ENCODE measurements at regions not wholly inside any gene's neighbourhood (a gene's known extent, or its start where the extent isn't known, plus 50 kb on each side); places are given as distances from the start of the nearest gene placed in this dataset.

DNA sequence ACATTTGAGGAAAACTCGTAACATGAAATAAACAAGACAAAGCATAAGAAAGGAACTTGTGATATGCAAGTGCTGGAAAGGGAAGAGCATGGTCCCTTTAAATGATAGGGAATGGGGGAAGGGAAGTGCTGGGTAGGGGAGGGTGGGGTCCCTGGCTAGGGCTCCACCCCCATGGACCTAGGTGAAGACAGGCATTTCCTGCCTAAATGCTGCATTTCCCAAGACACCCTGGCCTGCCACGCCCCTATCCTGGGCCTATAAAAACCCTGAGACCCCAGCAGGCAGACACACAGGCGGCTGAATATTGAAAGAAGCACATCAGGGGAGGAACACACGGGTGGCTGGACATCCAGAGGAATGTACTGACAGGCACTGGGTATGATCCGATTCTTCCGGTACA lies 499.9 kb downstream of the ZEB2 start:
- TF ChIP-seq, protein P1, sequence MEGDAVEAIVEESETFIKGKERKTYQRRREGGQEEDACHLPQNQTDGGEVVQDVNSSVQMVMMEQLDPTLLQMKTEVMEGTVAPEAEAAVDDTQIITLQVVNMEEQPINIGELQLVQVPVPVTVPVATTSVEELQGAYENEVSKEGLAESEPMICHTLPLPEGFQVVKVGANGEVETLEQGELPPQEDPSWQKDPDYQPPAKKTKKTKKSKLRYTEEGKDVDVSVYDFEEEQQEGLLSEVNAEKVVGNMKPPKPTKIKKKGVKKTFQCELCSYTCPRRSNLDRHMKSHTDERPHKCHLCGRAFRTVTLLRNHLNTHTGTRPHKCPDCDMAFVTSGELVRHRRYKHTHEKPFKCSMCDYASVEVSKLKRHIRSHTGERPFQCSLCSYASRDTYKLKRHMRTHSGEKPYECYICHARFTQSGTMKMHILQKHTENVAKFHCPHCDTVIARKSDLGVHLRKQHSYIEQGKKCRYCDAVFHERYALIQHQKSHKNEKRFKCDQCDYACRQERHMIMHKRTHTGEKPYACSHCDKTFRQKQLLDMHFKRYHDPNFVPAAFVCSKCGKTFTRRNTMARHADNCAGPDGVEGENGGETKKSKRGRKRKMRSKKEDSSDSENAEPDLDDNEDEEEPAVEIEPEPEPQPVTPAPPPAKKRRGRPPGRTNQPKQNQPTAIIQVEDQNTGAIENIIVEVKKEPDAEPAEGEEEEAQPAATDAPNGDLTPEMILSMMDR (IDR thresholded peaks at IDR 0.05) = no peak
- TF ChIP-seq POLR2A (IDR thresholded peaks at IDR 0.05) = no peak
